Esophagus mucosa (tissue), 1 donor: ENCODE measurements at regions not wholly inside any gene's neighbourhood (a gene's known extent, or its start where the extent isn't known, plus 50 kb on each side); places are given as distances from the start of the nearest gene placed in this dataset.
A peak's percentile ranks its signal among the peaks of the same experiment; 100 is the strongest.
"Not testable (repeated sequence)": the region's sequence is repeated elsewhere in the genome, so short reads cannot be mapped to it uniquely, and the experiment has no call there.

Source experiments
- ATAC-seq: fragments of 200-7000 bp; cut with Tn5 transposase; one replicate; pipeline ENCODE4 v1.9.1; 2020
- donor health status: DM: yes; HTN: yes; CAD: no.

DNA sequence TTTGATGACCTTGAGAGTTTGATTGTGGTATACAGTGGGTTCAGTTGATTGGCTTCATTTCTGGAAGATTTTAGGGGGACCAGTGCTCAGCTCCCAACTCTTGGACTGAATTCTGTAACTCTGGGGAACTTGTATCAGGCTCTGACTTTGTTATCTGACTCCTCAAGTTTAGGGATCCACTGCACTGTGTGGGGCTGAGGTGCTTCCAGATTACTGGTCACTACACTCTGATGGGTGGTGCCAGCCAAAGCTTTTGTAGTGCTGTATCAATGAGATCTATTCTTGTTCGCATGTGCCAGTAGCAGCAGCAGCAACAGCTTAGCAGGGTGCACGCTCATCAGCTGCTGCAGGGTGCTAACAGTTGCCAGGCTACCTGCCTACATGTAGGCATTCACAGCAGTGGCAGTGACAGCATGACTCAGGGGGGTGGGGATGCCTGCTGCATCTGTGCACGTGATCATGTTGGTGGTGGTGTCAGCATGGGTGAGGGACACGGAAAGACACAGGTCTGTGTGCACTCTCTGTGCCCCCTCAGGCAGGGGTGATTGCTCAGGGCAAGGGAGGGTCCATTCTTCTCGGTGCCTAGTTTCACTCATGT is 438.8 kb upstream of the SEMA6A start:
- no peak for ATAC-seq

DNA sequence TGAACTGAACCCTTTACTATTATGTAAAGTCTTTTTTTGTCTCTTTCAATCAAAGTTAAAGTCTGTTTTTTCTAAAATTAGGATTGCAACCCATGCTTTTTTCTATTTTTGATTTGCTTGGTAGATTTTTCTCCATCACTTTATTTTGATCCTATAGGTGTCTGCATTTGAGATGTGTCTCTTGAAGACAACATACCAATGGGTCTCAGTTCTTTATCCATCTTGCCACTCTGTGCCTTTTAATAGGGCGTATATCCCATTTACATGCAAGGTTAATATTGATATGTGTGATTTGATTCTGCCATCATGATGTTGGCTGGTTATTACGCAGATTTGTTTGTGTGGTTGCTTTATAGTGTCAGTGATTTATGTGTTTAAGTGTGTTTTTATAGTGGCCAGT is 436.0 kb upstream of the SEMA6A start:
- no peak for ATAC-seq

DNA sequence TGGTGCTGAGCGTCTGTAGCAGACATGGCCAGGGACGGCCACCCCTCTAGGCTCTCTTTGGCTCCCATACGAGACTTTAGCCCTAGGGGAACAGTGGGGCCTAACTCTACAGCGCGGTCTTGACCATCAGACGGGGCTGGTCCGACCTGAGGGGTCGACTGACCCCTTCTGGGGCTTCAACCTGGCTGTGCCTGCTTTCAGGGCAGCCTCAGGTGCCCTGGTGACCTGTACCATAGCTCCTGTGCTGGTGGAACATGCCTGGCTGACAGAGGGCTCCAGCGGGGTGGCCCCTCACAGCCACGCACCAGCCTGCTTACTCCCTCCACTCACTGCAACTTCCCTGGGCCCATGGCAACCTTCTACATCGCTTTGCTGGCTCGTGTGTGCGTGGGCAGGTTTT is 423.4 kb upstream of the SEMA6A start:
- ATAC-seq = no peak

DNA sequence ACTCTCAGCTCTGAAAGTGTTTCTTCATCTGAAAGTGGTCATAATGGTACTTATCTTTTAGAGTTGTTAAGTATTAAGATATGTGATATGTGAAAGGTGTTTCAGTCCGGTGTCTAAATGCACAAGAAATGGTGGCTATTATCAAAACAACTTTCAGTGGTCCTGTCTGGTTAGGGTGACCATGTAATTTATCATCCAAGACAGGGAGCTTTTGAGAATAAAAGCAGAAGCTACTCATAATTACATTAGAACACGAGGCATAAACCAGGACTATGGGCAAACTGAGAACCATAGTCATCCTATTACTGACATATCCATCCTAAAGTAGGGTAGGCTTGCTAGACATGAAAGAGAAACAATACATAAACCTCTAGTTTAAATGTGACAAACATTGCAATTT is 418.1 kb upstream of the SEMA6A start:
- no peak for ATAC-seq

DNA sequence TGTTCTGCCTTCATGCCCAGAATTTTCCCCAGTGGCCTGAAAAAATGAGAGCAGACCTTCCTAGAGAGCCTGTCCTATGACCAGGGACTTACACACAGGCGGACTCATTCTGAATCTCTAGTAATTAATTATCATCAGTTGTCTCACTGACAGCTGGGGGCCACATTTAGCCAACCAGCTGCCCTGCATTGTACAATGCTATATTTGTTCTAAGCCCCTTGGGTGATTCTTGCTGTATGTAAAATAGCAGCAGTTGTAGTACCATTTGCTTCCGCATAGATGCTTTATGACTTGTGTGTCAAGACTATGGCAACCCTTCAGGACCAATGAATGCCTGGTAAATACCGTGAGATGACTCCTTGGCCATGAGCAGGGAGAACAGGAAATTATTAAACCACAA is 415.4 kb upstream of the SEMA6A start:
- no peak for ATAC-seq

DNA sequence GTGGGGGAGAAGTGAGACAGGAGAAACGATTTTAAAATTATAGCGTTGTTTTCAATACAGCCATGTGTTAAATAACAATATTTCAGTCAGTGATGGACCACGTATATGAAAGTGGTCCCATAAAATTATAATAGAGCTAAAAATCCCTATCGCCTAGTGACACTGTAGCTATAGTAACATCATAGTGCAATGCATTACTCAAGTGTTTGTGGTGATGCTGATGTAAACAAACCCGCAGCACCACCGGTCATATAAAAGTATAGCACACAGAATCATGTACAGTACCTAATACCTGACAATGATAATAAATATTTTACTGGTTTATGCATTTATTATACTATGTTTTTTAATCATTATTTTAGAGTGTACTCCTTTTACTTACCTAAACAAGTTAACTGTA is 407.4 kb upstream of the SEMA6A start:
- no peak for ATAC-seq

DNA sequence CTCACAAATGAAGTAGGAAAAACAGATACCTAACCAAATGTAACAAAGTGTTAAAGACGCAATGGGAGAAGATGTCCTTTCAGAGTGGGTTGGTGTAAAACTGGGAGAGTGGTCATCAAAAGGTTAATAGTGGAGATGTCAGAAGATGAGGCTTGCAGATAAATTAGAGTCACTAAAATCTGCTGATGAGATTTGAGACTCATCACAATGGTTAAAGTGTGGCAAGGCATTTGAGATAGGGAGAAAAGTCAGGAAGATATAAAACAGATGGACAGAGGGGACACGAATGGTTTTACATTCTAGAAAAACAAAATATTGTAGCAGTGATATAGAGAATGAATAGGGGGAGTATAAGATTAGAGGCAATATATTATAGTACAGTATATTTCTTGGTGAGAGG is 406.0 kb upstream of the SEMA6A start:
- no peak for ATAC-seq

DNA sequence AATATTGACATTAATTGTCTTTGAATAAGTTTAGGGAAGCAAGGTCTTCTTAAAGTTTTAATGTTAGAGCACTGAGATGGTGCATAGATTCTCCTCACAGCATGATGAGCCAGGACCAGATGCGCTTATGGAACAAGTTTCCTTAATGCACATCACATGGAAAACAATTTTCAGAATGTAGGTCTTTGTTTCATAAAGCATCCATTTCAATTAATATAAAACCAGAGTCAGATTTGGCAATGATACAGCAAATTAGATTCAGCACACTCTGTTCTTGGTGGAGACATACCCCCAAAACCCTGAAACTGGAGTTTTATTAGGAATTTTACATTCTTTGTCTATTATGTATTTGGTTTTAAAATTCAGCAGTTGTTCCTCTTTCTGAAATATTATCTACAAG is 402.1 kb upstream of the SEMA6A start:
- no peak for ATAC-seq

DNA sequence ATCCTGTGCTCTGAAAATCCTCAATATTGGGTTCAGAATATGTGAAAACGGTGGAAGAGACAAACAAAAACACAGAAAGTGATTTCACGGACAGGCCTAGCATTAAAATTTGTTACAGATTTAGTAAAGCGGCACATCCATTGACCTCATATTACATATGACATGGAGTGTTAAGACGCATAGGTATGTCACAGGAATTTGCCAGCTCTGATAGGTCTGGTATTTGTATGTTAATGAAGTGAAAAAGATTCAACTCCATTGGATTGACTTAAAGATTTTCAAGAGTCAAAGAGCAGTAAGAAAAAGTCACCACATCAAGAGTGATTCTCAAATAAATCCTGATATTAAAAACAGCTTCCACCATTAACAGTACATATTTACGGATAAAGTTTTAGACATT is 396.5 kb upstream of the SEMA6A start:
- no peak for ATAC-seq

DNA sequence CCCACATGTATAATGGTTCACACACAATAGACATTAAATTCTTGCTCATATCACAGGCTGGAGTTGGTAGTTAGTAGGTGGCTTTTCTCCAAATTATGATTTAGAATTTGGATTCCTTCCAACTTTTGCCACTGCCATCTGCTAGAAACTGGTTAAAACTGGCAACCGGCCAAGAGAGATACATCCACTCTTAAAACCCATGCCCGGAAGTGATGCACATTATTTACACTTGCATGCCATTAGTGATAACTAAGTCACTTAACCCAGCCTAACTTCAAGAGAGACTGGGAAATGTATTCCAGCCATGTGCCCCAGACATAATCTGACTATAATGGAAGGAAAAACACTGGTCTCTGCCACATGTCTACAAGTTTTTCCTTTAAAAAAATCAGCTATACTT is 395.7 kb upstream of the SEMA6A start:
- ATAC-seq = no peak

DNA sequence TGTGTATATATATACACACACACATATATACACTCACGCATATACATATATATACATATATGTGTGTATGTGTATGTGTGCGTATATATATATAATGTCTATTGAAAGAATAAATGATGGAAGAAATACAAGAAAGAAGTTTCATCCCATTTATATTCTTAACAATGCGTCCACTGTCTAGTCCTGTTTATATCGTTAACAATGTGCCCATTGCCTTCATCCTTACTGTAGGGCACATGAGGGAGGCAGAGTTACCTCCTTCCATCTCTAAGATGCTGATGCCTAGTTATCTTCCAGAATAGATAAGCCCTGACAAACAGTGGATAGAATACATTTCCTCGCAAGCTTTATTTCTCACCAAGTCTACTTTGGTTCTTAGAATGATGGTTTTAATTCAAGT is 389.8 kb upstream of the SEMA6A start:
- no peak for ATAC-seq

DNA sequence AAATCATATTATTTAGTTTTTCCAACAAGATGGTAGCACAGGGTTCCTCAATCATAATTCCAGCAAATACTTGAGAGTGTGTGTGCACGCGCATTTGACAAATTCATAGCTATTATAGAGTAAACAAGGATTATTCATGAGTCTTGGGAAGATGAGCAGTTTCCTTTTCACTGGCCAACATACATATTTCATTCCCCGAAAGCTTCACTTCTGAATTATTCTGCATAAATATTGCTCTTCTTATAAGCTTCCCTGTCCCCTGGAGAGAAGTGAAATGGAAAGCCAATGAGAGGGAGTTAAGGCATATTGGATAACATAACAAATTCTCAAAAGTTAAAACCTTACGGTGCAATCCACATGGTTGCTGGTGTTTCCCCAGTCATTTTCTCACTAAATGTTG is 386.4 kb upstream of the SEMA6A start:
- ATAC-seq = no peak

DNA sequence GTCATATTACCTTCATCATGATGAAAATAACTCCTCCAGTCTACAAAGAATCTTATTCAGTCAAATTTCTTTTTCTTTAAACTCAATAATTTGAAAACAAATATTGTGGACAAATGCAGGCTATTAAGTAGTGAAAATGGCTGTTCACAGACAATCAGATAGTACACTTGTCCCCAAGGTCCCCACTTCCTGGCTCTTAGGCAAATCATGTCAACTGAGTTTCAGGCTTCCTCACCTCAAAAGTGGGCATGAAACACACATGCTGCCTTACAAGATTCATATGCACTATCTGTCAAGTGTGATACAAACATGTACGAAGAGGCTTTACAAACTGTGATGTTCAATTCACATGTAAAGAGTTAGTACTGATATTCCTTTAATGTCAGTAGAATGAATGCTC is 385.2 kb upstream of the SEMA6A start:
- no peak for ATAC-seq

DNA sequence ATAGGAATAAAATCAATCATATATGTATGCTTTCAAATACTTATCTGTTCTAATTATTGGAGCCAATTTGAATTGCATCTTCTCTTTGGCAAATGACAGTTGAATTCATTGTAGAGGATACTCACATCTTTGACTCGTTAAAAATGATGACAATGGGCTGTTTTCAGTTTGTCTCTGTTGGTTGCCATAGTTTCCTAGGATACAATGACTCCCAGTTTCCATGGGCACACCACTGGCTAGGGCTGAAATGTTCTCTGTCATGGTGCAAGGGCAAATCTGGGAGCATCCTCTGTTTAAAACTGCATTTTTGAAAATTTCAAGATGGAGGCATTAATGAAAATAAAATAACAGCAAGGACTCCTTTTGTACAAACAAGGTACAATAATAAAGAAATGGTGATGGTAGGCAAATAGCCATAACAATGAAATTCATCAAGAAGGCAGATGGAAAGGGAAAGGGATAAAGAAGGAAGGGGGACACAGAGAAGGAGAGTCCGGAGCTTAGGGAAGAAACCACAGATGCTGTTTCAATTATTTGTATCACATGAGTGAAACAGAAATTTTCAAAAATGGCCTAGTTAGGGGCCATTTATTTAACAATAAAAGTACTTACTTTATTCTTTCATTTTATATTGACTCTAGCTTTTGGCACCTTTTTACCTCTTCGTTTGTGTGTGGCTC is 378.8 kb upstream of the SEMA6A start:
- ATAC-seq = no peak

DNA sequence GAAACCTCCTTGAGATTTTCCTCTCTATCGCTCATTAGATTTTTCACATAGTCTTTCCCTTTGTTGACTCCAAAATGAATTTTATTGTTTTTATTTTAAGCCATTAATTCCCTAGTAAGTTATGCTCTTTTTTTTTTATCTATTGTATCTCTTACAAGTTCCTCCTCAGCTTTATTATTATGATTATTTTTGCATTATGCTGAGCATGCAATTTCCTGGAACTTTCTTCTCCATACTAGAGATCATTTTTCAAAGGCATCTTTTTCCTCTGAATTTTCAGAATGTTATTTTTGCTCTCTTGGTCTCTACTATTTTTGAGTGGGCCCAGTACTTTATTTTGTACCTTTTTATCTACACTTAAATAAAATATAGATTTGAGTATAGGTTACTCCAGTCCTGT is 376.6 kb upstream of the SEMA6A start:
- ATAC-seq = no peak

DNA sequence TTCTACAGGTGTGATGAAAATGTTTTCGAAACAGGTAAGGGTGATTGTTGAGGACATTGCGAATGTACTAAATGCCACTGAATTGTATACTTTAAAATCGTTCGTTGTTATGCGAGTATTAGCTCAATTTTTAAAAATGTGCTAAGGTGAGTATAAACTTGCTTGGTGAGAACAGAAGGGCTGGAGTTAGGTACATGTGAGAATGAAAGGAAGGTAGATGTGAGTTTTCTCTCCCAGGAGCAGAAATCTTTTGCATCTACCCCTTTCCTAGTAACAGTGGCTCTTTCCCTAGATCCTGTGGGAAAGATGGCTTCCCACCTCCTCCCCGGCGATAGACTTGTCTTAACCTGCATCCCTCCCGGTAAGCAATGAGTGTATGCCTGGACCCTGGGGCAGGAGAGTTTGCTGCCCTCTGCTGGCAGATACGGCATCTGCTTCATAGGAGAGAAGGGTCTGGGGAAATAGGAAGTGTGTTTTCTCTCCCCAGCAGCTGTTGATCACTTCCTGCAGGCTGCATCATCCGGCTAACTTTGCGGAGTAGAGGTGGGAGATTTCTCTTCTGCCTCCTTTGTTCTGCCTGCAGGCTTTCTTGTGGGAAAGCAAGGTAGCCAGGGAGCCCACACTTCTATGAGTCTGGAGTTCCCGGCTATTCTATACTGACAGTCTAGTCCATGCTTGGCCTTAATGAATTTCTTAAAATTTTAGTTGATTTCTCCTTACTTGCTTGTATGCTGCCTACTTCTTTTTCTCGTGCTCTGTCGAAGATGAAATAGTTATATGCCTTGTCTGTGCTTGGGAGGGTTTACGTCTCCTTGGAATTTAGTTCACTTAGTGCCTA is 373.3 kb upstream of the SEMA6A start:
- peak; percentile 89 for ATAC-seq

DNA sequence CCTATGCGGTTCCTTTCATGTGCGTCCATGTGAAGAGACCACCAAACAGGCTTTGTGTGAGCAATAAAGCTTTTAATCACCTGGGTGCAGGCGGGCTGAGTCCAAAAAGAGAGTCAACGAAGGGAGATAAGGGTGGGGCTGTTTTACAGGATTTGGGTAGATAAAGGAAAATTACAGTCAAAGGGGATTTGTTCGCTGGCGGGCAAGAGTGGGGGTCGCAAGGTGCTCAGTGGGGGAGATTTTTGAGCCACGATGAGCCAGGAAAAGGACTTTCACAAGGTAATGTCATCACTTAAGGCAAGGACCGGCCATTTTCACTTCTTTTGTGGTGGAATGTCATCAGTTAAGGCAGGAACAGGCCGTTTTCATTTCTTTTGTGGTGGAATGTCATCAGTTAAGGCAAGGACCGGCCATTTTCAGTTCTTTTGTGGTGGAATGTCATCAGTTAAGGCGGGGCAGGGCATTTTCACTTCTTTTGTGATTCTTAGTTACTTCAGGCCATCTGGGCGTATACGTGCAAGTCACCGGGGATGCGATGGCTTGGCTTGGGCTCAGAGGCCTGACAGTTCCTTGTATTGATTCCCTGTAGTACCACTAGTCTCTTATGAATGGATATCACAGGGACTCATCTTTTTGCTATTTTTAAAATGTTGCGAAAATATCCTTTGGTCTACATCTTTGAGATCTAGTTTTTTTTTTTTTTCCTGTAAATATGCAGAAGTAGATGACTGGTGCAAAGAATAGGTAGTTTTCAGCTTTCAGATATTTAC is 371.2 kb upstream of the SEMA6A start:
- not testable (repeated sequence) for ATAC-seq

DNA sequence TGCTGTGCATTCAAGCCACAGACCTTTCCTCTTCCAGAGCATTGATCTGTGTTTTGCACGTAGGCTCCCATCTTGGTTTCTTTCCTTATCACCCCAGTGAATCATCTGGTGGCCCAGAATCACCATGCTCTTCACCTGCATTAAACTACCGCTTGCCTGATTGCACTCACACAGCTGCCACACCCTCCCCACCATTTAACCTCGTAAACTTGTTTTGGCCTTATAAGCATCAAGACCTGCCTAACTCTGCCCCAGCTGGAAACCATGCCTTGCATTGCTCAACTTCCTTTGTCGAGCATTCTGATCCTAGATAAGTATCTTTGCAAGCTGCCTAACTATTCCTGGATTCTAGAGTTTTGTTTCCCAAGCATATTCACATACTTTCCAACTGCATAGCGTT is 369.6 kb upstream of the SEMA6A start:
- peak; percentile 70 for ATAC-seq

DNA sequence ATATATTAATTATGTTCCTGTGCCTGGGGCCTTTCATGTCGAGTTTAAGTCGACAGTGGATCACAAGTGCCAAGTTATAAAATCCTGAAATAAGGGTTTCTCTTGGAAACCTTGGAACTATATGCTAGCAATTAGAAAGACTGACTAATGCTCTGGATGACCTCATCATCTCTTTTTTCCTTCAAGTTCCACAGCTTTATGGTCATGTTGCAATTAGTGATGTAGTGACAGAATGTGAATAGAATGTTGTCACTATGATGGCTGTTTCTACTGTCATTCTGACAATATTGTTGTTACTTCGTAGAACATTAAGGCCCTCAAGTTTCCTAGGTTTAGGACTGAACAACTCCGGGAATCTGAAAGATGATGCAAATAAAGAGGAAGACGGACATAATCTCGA is 368.0 kb upstream of the SEMA6A start:
- ATAC-seq = no peak

DNA sequence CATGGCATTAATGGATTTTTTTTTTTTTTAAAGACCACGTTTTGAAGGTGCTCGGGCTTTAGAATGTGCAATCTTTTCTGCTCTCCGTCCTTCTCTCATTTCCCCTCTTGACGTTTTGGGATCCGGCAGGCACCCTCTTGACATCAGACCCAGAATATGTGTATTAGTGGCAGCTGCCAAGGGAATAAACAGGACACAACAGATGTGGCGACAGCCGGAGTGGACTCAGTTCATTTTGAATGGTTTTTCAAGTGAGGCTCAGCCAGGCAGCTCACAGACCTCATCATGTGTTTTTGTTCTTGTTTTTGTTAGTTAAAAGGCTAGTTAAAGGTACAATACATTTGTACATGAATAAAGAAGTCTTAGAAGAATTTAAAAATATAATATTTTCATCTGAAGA is 365.0 kb upstream of the SEMA6A start:
- no peak for ATAC-seq

DNA sequence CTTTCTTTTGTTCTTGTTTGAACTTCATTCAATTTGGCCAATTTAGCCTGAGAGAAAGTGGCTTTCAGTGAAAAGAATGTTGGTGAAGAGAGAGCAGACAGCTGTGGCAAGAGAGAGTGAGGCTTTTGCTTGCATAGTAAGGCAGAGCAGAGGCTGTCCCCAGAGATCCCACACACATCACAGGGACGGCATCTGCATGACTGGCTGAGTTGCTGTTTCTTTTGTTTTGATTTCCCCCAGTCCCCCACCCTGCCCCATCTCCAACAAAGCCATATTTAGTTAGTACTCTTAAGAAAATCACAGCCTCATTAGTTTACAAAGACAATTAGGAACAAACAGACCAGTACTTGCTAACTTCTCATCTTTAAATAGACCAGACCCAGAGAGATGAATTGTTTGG is 363.9 kb upstream of the SEMA6A start:
- no peak for ATAC-seq

DNA sequence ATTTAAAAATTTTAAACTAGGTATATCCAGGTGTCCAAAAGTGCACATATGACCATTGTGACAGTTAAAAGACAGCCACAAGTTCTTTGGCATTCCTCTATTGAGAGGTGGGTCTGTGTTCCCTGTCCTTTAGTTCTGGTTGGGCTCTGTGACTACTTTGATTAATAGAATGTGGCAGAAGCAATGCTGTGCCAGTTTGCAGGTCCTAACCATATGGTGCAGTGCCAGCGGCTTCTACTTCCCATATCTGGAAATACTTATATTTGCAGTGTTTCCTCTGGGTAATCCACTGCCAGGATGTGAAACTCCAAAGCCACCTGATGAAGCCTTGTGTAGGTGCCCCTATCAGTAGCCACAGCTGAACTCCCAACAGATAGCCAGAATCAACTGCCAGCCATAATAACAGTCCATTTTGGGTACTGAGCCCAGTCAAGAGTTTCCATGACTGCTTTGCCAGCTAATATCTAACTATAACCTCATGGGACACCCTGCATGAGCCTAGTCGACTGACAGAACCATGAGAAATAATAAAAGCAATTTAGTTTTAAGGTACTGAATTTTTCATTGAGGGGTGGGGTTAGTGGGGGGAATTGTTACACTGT is 361.0 kb upstream of the SEMA6A start:
- no peak for ATAC-seq

DNA sequence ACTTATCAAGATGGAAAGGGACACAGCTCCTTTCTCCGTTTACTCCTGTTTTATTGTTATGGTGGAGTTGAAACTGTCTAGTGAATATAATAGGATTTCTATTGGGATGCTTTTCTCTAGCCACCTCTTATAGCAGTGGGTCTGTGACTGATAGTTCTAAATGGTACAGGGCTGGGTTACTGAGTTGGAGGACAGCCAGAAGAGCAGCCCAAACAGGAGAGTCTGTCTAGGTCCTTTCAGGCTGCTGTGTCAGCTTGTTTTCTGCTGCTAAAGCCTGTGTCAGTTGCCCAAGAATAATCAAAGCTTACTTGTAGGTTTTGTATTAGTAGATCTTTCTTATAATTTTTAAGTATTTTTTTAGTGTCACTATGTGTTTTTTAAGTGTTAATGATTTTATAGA is 356.0 kb upstream of the SEMA6A start:
- ATAC-seq = no peak
